Prostate gland (tissue), 2 donors: ENCODE measurements at regions not wholly inside any gene's neighbourhood (a gene's known extent, or its start where the extent isn't known, plus 50 kb on each side); places are given as distances from the start of the nearest gene placed in this dataset.

ENCODE experiments used
- DNase-seq: peaks from one replicate; pipeline ENCODE4 v3.0.0-alpha.2; 2019; ENCODE audit warnings: low spot score
- H3K27ac ChIP-seq, 2 donors: fragments of 200-600 bp; sonication (generic); 2 replicates each; pipeline ENCODE4 v1.5.1; 2017 to 2019
- H3K27me3 ChIP-seq: fragments of 200-600 bp; sonication (generic); replicated peaks from 2 replicates; pipeline ENCODE4 v1.5.1; 2019; ENCODE audit not compliant: insufficient read depth
- H3K36me3 ChIP-seq, 2 donors: fragments of 200-600 bp; sonication (generic); 1 replicate in 1 of 2; 2 replicates in 1 of 2; pipeline versions ENCODE4 v1.5.1 to v1.8.1; 2017 to 2019
- H3K4me1 ChIP-seq: fragments of 200-600 bp; sonication (generic); replicated peaks from 2 replicates; pipeline ENCODE4 v1.5.1; 2019
- H3K4me3 ChIP-seq, 2 donors: fragments of 200-600 bp; sonication (generic); 2 replicates each; pipeline ENCODE4 v1.5.1; 2017 to 2019
- H3K9me3 ChIP-seq: fragments of 200-600 bp; sonication (generic); 2 replicates; pipeline ENCODE4 v1.5.1; 2017
- POLR2A ChIP-seq: fragments of 450-650 bp; IDR thresholded peaks from one replicate; pipeline ENCODE4 v1.6.1; 2016; ENCODE audit warnings: antibody characterized with exemption, mild to moderate bottlenecking
- POLR2AphosphoS5 ChIP-seq: sonication (generic); formaldehyde crosslinking; IDR thresholded peaks from one replicate; pipeline ENCODE4 v1.6.1; 2017; ENCODE audit warnings: antibody characterized with exemption
- WGBS: methylation state at CpG from one replicate; pipeline ENCODE4 v1.1.5; 2018; 5-methylcytosine and 5-hydroxymethylcytosine counted together
- intact Hi-C: fragments of 100-400 bp; cut with DNase I; formaldehyde crosslinking; loops from one replicate; pipeline ENCODE4 v1.14.2; 2022
- TF ChIP-seq, protein P1 (sequence below), 4 experiments: fragments of 200-600 bp in 2 of 4; fragments of 450-650 bp in 2 of 4; sonication (generic) in 2 of 4; IDR thresholded peaks; 1 replicate in 3 of 4; 2 replicates in 1 of 4; pipeline ENCODE4 v1.5.1; 2016 to 2019; ENCODE audit warnings: antibody characterized with exemption in 4 of 4, mild to moderate bottlenecking in 2 of 4, moderate library complexity in 2 of 4

DNA sequence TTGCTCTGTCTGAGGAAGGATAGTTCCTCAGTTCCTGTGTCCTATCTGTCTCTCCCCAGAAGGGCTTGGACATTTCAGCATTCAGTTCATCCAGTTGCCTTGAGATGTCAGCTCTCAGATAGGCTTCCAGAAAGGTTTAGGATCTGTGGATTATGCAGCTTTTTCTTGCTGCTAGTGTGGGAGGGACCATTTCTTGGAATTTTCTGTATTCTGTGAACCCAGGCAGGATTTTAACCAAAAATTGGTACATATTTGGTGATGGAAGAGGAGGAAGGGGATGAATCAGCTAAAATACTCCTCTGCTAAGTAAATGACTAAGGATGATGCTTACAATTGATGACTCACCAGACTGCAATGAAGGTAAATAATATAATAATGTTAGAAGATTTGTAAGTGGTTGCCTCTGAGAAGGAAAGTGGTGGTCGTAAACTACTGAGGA lies 58.6 kb upstream of the DOCK10 start:
- H3K9me3 ChIP-seq, result no peaks in the 10 kb centered on the region
- no peak for DNase-seq
- no peak overlapping the region for H3K4me3 ChIP-seq
- no peak overlapping the region for H3K27ac ChIP-seq
- 47% methylated on average over 1 of the region's 1 CpG for WGBS
- no peaks in the 10 kb centered on the region for H3K36me3 ChIP-seq
- intact Hi-C loops, result no loop called here
- H3K4me1 ChIP-seq, result no peaks in the 10 kb centered on the region
- no peaks in the 10 kb centered on the region for H3K27me3 ChIP-seq
- TF ChIP-seq POLR2AphosphoS5 (no peak), POLR2A (no peak)
- TF ChIP-seq, protein P1, sequence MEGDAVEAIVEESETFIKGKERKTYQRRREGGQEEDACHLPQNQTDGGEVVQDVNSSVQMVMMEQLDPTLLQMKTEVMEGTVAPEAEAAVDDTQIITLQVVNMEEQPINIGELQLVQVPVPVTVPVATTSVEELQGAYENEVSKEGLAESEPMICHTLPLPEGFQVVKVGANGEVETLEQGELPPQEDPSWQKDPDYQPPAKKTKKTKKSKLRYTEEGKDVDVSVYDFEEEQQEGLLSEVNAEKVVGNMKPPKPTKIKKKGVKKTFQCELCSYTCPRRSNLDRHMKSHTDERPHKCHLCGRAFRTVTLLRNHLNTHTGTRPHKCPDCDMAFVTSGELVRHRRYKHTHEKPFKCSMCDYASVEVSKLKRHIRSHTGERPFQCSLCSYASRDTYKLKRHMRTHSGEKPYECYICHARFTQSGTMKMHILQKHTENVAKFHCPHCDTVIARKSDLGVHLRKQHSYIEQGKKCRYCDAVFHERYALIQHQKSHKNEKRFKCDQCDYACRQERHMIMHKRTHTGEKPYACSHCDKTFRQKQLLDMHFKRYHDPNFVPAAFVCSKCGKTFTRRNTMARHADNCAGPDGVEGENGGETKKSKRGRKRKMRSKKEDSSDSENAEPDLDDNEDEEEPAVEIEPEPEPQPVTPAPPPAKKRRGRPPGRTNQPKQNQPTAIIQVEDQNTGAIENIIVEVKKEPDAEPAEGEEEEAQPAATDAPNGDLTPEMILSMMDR (IDR thresholded peaks at IDR 0.05), result no peak

DNA sequence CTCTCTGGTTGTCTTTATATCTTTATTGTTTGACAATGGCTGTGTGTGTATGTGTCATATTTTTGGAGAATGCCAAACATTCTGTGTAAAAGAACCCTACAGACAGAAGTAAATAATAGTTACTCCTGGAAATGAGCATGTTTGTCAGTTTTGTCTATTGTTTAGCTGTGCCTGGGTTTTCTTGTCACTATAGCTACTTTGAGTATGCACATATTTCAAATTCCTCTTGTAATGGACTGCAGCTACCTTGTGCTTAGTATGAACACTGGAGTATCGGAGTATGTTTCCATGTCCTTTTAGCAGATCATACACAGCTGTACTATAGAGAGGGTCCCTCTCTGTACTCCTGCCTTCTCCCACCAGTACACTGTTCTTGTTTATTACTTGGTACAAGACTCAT lies 58.0 kb upstream of the DOCK10 start:
- intact Hi-C loops, result no loop called here
- Histone ChIP-seq H3K27ac (no peak overlapping the region), H3K36me3 (no peaks in the 10 kb centered on the region), H3K4me1 (no peaks in the 10 kb centered on the region), H3K9me3 (no peaks in the 10 kb centered on the region), H3K4me3 (no peak overlapping the region), H3K27me3 (no peaks in the 10 kb centered on the region)
- TF ChIP-seq, protein P1 (IDR thresholded peaks at IDR 0.05), result no peak
- TF ChIP-seq POLR2AphosphoS5, result no peak
- 52% methylated on average over 1 of the region's 1 CpG for WGBS
- DNase-seq, result no peak

DNA sequence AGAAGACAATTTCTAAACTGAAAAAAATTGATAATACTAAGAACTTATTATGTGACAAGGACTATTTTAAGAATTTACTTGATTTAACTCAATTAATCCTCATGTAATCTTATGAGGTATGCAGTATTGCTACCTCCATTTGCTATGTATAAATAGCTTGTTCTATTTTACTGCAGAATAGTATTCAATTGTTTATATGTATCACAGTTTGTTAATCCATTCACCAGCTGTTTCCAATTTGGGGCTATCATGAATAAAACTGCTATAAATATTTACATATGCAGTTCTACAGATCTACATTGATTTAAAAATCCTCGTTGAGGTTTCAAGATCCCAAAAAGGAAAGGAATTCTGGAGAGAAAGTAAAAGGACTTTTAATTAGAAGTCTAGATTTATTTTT lies 54.8 kb upstream of the DOCK10 start:
- no peaks in the 10 kb centered on the region for H3K9me3 ChIP-seq
- TF ChIP-seq POLR2AphosphoS5 (no peak), POLR2A (no peak)
- TF ChIP-seq, protein P1 (IDR thresholded peaks at IDR 0.05), result no peak
- no peaks in the 10 kb centered on the region for H3K27me3 ChIP-seq
- no peaks in the 10 kb centered on the region for H3K36me3 ChIP-seq
- WGBS, result 59% methylated on average over 1 of the region's 1 CpG
- intact Hi-C loops, result no loop called here
- no peaks in the 10 kb centered on the region for H3K4me1 ChIP-seq
- no peak for DNase-seq
- no peak overlapping the region for H3K4me3 ChIP-seq
- H3K27ac ChIP-seq, result no peak overlapping the region
